Activated T-cell treated with anti-CD3 and anti-CD28 coated beads for 48 hours (primary cell): ENCODE measurements at regions not wholly inside any gene's neighbourhood (a gene's known extent, or its start where the extent isn't known, plus 50 kb on each side); places are given as distances from the start of the nearest gene placed in this dataset.

Experiments used
- DNase-seq: peaks from one replicate; pipeline ENCODE4 v3.0.0-alpha.2; 2020; ENCODE audit warnings: low read depth

DNA sequence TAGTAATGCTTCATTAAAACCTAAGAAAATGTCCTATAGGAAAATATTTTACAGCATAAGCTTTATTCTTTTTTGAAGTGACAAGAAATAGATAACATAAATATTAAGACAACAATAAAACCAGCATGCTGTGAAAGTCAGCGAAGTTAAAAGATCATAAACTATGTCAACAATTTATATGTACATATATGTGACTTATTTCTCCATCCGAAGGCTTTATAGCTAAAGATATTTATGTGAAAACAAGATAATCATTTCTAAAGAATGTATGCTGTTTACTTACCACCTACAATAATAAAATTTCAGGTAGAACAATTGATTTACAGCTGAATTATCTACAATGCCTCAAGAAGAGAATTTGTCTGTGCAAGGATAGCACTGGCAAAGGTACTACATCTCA is 283.4 kb downstream of the CRPPA start:
- no peak for DNase-seq

DNA sequence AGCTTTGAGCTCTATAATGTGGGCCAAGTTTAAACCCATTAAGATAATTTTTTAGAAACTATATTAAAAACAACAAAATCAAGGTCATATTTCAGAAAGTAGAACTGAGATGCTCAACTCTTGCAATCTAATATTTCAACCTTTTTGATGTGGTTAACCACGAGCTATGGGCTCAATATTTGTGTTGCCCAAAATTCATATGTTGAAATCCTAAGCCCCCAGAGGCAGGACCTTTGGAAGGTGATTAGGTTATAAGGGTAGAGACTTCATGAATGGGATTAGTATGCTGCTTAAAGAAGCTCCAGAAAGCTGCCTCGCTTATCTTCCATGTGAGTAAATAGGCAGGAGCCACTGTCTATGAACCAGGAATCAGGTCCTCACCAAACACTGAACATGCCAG is 284.4 kb downstream of the CRPPA start:
- no peak for DNase-seq

DNA sequence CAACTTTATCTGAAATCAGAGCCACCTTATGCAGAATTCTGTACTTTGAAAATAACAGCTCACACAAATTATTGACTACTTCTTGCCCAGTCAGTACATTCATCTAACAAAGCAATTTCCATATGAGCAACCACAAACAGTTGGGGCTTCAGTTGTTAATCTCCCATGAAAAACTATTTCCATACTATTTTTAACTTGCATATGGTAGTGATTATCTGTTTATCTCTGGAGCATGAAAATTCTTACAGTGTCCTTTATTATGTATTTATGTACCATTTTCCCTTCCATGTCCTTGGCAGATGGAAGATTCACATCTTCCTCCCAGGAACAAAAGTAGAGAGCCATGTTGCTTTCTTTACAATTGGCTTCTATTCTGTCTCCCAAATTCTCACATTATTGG is 285.7 kb downstream of the CRPPA start:
- no peak for DNase-seq

DNA sequence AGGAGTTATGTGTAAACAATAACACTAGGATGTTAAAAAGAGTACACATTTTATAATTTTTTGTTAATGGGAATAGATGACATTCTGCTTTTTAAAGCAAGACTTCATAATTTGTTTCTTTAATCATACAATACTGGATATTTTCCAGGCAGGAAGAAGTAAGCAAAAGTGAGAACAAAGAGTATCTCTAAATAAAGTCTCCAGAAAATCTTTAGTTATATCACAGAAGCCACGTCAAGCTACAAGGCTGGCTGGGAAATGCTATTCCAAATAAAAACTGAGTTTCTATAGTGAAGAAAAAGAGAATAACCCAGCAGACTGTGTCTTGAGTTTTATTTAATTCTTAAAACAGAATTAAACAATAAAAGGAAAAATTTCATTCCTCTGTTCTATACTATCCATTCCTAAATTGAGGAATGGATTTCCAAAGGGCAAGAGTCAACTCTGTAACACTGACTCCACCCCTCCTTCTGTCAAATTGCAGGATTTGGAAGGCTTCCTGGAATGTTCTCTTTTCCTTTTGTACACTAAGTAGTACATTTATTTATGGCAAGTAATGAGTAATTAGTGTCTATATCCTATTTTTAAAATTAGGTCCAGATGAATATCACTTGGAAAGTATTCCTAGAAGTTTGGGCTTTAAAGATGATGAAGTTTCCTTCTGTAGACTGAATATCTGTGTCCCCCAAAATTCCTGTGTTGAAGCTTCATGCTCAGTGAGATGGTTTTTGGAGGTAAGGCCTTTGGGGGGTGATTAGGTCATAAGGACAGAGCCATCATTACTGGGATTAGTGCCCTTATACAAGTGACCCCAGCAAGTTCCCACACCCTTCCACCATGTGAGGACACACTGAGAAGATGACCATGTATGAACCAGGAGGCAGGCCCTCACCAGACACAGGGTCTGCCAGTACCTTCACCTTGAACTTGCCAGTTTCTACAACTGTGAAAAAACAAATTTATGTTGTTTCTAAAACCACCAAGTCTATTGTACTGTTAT is 290.9 kb downstream of the CRPPA start:
- no peak for DNase-seq

DNA sequence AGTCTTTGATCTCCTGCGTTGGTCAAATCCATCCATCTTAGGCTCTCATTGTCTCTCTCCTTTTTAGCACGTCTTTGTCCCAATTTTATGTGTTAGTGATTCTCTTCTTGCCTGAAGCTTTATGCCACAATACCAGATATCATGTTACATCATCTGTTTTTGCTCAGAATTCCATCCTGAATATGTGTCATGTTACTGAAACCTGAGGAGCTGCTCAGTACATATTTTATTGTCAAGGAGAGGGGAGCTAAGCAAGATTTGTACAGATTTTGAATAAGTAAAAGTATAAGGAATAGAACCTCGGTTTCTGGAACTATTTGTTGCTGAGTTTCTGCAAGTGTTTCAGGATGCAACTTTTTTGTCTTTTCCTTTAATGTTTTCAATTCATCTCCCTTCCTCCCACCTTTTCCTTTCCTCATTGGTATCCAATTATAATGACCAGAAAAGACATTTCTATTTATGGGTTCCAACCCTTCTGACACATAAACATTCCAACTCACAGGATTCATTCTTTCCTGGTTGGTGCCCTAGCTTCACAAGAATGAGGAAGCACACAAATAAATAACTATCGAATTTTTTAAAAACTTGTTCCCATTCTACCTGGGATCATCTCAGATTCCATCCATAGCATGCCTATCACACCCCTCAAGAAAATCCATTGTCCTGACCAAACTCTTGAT is 291.8 kb downstream of the CRPPA start:
- DNase-seq = no peak

DNA sequence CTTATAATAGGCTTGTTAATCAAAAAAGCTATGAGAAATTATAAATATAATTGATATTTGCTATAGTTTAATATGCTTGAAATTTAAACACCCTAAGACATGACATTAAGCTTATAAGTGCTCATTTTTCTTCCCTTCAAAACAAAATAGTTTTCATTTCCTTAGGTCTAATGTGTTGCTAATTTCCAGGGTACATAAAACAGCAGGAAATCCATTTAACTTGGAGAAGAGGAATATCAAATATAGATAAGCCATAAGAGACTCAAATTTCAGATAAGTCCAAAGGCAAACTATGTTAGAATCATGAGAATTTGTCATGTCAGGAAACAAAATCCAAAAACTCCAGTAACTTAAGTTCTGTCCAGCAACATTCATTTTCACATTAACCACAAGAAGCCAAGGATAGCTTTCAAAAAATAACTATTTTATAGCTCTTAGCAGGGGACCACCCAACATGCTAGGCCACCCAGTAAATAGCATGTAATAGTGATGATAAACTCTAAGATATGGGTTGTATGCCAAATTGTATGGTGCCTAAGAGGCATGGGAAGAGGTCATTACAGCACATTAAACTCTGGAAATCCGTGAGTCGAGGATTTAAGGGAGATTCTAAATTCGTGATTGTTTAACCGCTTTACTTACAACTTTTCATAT is 298.1 kb downstream of the CRPPA start:
- DNase-seq = no peak

DNA sequence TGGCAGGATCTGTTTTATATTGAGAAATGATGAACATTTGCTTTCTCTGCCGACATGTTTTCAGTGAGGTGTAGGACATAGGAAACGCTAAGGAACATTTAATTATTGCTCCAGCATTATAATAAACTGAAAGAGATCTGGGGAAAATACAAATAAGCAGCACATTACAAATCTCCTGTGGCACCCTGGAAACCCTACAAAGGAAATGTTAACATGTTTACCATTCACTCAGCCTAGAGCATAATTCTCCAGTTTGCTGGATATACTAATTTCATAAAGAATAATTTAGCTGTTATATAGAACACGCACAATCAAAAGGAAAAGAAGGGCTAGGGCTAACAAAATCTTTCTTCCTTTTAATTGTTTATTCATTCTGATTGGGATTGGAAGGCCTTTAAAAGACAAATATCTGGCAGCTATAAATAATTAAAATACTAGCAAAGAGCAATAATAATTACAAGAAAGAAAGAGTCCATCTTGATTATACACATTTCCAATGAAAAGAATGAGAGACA is 299.4 kb downstream of the CRPPA start:
- no peak for DNase-seq

DNA sequence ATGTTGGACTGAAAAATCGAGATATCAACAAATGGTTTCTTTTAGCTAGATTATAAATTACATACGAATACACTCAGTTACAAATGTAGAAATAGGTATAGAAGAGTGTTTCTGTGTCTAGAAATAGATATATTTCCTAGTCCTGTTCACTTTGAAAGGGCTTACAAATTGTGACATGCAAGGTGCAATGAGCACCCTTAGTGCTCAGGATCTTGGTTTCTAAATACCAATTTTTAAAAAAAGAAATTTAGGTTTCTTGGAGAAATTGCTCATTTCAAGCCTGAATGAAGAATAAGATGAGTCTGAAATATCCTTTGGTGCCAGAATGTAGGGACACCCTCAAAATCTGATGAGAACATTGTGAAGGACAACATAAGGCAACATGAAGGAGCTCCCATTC is 306.0 kb downstream of the CRPPA start:
- no peak for DNase-seq

DNA sequence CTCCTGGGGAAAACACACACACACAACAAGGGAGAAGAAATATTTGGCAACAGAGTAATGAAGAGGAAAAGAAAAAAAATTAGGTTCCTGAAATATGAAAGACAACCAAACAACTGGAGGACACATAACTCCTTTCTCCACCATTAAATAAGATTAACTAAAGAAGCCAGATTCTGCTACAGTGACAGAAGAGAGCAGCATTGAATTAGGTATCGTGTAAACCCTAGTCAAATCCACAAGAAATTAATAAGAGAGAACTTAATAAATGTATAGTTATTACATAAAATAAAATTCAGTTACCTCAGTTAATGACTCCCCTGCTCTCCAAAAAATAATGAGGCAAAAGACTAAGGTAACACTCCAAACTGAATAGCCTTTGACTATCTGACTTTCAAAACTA is 306.7 kb downstream of the CRPPA start:
- DNase-seq = no peak

DNA sequence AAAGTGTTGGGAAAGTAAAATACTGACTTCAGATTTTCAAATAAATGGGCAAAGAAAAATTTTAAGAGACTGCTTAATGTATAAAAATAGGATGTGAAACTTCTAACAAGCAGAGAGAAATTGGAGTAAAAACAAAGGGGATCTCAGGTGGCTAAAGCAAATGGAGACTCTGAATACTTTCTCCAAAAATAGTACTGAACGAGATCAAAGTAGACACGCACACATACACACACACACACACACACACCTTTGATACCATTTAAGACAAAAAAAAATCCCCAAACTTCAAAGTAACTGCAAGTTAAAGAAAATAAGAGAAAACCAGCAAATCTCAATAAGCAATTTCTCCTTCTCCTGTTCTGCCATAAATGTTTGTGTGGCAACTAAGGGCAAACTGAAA is 307.3 kb downstream of the CRPPA start:
- no peak for DNase-seq

DNA sequence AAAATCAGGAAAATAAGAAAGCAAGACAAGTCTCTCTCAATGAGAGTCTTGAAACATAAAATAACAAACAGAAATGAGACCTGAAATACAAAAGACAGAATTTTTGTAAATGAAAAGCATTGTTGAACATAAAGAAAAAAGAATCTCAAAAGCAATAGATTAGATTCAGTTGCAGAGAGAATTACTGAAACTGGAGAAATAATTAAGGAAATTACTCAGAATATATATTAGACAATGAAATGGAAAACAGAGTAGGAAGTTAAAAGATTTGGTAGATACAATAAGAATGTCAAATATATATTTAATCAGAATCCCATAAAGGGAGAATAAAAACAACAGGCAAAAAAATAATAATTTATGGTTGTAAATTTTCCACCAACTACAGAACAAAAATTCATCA is 308.3 kb downstream of the CRPPA start:
- DNase-seq = no peak

DNA sequence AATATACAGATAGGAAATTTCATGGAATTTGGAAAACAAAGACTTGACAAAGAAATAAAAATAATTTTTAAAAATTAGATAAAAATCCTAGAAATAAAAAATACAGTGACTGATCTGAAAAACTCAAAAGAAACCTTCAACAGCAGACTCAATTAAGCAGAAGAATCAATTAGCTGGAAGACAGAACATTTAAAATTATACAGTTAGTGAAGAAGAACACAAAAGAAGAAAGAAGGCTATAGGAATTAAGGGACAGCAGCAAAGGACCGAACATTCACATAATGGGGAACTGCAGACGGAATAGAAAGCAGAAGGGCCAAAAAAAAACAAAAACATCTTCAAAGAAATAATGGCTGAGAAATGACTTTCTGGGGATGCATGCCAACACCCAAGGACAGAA is 314.5 kb downstream of the CRPPA start:
- DNase-seq = no peak

DNA sequence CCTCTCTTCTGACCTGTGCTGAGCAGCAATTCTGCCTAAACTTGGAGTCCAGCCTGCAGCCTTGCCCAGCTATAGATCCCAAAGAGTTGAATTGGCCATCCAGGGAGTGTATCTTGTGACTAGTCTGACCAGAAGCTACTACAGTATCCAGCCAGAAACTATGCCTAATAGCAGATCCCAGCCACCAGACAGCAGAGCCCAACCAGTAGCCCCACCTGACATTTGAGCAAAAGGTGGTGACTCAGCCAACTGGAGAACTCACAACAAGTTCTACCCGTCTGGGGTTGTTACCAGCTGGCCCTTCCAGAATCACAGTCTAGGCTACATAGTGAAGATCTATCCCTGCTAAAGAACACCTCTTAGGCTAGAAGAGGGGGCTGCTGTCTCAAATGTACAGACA is 315.0 kb downstream of the CRPPA start:
- DNase-seq = no peak

DNA sequence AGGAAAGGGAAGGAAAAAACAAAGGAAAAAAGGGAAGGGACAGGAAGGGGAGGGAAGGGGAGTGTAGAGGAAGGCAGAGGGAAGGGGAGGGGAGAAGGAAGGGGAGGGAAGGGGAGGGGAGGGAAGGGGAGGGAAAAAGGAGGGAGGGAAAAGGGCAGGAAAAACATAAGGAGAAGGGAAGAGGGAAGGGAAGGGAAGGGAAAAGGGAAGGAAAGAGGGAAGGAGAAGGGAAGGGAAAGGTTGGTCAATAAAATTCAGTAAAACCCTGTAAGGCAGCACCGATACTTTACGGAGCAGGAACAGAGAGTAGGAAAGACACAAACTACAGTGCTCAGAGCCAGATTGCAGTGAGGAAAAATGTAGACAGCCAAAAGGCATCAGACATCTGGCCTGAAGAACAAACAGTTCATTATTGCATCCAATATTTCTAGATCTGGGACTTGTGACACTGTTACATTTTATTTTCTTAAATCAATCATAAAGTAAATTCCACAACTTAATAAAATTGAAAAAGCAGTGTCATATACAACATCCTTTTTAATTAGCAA is 322.0 kb downstream of the CRPPA start:
- no peak for DNase-seq

DNA sequence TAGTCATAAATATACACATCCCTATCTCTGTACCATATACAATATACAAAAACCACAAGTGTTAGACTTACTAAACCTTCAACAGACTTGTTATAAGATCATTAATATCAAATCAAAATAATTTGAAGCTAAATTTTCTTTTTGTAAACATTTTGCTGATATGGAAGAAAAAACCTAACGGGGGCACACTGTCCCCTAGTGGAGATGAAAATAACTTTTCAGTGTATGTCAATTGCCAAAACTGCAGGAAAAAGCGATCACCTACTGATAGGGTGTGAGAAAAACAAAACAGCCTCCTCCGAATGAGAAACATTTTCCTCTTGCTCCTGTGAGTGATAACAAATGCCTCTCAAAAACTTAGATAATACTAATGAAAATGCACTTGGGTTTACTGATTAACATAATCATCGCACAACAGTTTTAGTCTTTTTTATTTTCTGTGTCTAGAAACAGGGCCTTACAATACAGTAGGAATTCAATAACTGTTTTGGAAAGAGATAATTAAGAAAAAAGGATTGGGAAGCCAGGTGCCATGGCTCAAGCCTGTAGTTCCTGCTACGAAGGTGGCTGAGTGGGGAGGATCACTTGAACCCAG is 322.7 kb downstream of the CRPPA start:
- DNase-seq = no peak

DNA sequence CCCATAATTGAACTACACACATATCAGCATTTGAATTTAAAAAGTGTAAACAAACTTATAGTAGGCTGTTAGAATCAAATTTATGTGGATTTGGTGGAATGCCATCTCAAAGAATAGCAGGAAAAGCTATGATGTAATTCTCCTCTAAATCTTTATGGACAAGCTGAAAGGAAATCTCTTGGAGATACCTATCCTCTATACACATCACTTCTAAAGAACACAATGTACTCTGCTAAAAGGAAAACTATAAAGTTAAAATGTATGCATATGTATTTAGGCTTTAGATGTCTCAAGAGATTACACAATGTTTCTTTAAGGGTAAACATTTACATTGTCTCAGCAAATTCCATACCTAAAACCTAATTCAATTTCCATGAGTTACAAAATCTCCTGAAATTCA is 323.3 kb downstream of the CRPPA start:
- no peak for DNase-seq

DNA sequence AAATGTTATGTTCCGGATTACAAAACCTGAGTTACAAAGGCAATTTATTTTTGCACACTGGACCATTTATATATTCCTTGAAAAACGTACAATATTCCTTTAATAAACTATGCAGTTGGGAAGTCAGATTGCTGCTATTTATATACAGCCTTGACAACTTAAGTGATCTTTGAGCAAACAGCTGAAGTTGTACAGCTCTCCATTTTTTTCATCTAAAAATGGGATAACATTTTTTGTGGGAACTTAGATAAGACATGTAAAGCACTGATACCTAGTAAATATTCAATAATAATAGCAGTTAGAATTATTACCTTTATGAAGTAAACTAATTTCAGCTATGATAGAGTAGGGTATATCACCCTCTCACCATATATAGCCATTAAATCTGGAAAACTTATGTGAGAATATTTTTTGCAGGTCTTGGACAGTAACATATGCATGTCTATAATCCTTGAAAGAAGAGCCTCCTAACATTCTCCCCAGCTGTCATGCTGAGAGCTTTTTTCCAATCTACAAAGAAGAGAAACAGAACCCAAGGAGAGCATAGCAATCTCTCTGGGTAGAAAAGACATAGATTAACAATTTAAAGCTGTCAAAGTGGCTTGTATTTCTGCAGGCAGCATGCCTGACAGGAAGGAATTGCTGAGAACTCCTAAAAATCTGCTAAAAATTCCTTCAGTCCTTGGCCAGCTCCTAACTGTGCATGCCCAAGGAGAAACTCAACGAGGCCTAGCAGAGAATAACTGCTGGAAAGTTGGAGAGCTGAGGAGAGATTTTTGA is 326.0 kb downstream of the CRPPA start:
- DNase-seq = no peak

DNA sequence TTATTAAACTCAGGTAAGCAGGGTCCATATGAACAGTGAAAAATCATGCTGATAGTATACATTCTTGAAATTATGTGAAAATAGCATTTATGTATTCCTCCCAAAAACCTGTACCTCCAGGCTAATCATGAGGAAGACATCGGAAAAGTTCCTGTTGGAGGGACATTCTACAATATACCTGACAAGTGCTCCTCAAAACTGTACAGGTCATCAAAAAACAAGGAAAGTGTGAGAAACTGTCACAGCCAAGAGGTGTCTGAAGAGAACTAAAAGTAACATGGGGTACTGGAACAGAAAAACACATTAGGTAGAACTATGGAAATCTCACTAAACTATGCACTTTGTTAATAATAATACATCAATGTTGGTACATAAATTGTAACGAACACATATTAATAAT is 326.7 kb downstream of the CRPPA start:
- no peak for DNase-seq

DNA sequence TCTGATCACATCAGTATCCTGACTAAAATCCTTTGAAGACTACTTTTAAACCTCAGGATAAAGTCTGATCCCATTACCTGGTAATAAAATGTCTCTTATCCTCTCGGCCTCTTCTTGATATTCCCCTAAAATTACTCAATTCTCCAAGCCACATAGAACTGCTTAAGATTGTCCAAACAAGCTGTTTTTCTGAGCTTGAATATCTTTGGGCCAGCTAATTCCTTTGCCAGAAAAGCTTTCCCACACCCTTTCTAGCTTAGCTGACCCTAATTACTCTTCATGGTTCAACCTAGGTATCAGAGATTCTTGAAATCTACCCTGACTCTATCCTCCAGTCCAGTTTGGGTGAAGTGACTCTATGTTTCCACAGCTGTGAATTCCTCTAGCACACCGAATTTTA is 328.6 kb downstream of the CRPPA start:
- DNase-seq = no peak

DNA sequence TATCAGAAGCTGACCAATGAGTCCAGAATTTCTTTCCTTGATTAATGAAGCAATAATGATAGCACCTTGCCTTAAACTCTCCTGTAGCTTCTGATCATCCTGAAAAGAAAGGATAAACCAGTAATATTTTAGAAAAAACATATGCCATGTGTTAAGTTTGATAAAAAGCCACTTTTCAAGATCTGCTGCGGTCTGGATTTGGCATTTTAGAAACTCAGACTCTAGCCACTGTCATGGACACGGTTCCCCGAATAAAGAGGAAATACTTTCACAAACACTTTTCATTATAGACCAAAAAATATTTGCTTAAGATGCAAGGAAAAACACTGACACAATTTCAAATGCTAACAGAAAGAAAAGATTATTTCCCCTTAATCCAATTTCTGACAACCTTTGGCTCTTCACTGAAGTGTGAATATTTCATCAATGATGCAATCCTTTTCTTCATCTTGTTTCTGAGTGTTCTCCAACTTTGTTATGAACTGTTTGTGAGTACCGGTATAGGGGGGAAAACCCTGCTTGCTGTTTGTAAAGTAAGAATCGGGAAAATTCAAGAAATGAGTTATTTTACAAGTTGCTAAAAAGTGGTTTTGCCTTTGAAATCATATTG is 329.5 kb downstream of the CRPPA start:
- DNase-seq = no peak

DNA sequence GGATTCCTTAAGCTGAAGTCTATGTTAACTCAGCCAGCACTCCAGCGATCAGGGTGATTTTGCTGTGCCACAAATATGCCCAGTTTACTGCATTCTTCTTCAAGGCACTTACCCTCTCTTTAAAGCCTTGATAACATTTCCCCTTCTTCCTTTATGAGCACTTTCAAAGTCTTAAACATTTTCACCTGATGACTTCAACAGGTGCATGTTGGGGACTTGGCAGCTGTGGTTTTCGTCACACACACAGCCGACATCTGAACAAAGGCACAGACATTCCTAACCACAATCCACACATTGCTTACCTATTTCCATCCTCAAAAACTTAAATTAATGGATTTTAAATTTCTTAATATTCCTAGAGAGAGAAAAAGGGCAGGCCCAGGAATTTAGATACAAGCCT is 331.5 kb downstream of the CRPPA start:
- no peak for DNase-seq
